ENCODE measurements at regions not wholly inside any gene's neighbourhood (a gene's known extent, or its start where the extent isn't known, plus 50 kb on each side); places are given as distances from the start of the nearest gene placed in this dataset.

GRCh38 chr13:55120631-55121030, 2020.1 kb upstream of the PRR20A start:
- BruUV-seq (replicated peaks) = no TSS peak
- no peak for DNase-seq (ENCODE audit: low read depth, low spot score)
- CTCF ChIA-PET = no interaction called here
- H3K9me1 ChIP-seq (replicated peaks; ENCODE audit: control insufficient read depth, extremely low read depth, insufficient read depth, low read length) = no peaks in the 10 kb centered on the region
- H2AFZ ChIP-seq (ENCODE audit: low read depth, low read length) = no peak overlapping the region
- POLR2A ChIA-PET = no interaction called here
- no peaks in the 10 kb centered on the region for H3K36me3 ChIP-seq (ENCODE audit: control insufficient read depth in 2 of 2, extremely low read depth in 1 of 2, insufficient read depth in 2 of 2, low read length in 2 of 2)
- H3K9me3 ChIP-seq (replicated peaks; ENCODE audit: control insufficient read depth, insufficient read depth, low read length) = peaks cover 3% of the 10 kb centered on the region
- no peaks in the 10 kb centered on the region for H3K4me1 ChIP-seq (ENCODE audit: control insufficient read depth, extremely low read depth, insufficient read depth, low read length)
- no peak overlapping the region for H3K4me3 ChIP-seq (replicated peaks in 1 of 3; ENCODE audit: insufficient read depth in 1 of 3, low read depth in 1 of 3, low read length in 3 of 3)
- H3K27ac ChIP-seq (ENCODE audit: insufficient read depth, low read depth, low read length) = no peak overlapping the region
- intact Hi-C loops (cut with micrococcal nuclease) = no loop called here
- H4K20me1 ChIP-seq (replicated peaks; ENCODE audit: control insufficient read depth, extremely low read depth, insufficient read depth, low read length) = no peaks in the 10 kb centered on the region
- dilution Hi-C loops (cut with MboI; ENCODE audit: extremely low pct_ligation_motif_present, low sequenced_read_pairs) = no loop called here
- no peak overlapping the region for H3K4me2 ChIP-seq (ENCODE audit: insufficient read depth, low read length)
- no peaks in the 10 kb centered on the region for H3K27me3 ChIP-seq (ENCODE audit: control insufficient read depth in 2 of 2, insufficient read depth in 2 of 2, low read length in 2 of 2)
- no peak for FAIRE-seq
- no peaks in the 10 kb centered on the region for H3K79me2 ChIP-seq (ENCODE audit: control insufficient read depth, insufficient read depth, low read length)
- no peak overlapping the region for H3K9ac ChIP-seq (replicated peaks; ENCODE audit: extremely low read depth, insufficient read depth, low read length)
- TF ChIP-seq POLR2A (IDR thresholded peaks at IDR 0.05; ENCODE audit: low read depth, low read length) (no peak), POLR2AphosphoS5 (IDR thresholded peaks at IDR 0.05; ENCODE audit: insufficient read depth, low read depth, low read length) (no peak), JUN (IDR thresholded peaks at IDR 0.05; ENCODE audit: borderline replicate concordance, insufficient read depth, insufficient read length, low read depth) (no peak), FOS (IDR thresholded peaks at IDR 0.05; ENCODE audit: borderline replicate concordance, insufficient read depth, low read length) (no peak), MYC (IDR thresholded peaks at IDR 0.05; ENCODE audit: low read depth, low read length) (no peak), EZH2 (IDR thresholded peaks at IDR 0.05; ENCODE audit: borderline replicate concordance, low read depth, low read length, severe bottlenecking) (no peak), GATA2 (IDR thresholded peaks at IDR 0.05; ENCODE audit: insufficient read depth, insufficient read length, low read depth, low read length) (no peak)
- TF ChIP-seq, protein P1, sequence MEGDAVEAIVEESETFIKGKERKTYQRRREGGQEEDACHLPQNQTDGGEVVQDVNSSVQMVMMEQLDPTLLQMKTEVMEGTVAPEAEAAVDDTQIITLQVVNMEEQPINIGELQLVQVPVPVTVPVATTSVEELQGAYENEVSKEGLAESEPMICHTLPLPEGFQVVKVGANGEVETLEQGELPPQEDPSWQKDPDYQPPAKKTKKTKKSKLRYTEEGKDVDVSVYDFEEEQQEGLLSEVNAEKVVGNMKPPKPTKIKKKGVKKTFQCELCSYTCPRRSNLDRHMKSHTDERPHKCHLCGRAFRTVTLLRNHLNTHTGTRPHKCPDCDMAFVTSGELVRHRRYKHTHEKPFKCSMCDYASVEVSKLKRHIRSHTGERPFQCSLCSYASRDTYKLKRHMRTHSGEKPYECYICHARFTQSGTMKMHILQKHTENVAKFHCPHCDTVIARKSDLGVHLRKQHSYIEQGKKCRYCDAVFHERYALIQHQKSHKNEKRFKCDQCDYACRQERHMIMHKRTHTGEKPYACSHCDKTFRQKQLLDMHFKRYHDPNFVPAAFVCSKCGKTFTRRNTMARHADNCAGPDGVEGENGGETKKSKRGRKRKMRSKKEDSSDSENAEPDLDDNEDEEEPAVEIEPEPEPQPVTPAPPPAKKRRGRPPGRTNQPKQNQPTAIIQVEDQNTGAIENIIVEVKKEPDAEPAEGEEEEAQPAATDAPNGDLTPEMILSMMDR (IDR thresholded peaks at IDR 0.05; ENCODE audit: extremely low read depth in 1 of 2, insufficient read depth in 1 of 2, low read depth in 1 of 2, low read length in 2 of 2) = no peak
- TF ChIP-seq, protein P2, sequence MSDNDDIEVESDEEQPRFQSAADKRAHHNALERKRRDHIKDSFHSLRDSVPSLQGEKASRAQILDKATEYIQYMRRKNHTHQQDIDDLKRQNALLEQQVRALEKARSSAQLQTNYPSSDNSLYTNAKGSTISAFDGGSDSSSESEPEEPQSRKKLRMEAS (IDR thresholded peaks at IDR 0.05; ENCODE audit: insufficient read depth, insufficient read length) = no peak
